PC-9 (cell line): ENCODE measurements at regions not wholly inside any gene's neighbourhood (a gene's known extent, or its start where the extent isn't known, plus 50 kb on each side); places are given as distances from the start of the nearest gene placed in this dataset.

Source experiments
- BruUV-seq: library from RNA; stranded (reverse); fragments of 400-500 nt; replicated peaks from 2 replicates; lab custom pipeline; 2021; lab: Mats Ljungman, UMichigan
- CTCF ChIA-PET: fragments of 300-600 bp; sonication (Branson Sonifier 250); formaldehyde crosslinking; loops from one replicate; lab custom pipeline; 2022; ENCODE audit warnings: antibody characterized with exemption; lab: Charles Lee
- POLR2A ChIA-PET: fragments of 300-600 bp; sonication (Branson Sonifier 250); formaldehyde crosslinking; loops from one replicate; lab custom pipeline; 2022; ENCODE audit warnings: antibody characterized with exemption; ENCODE audit not compliant: unreplicated experiment; lab: Charles Lee
- DNase-seq, 2 experiments: peaks; one replicate each; pipeline versions ENCODE4 v3.0.0 to v3.0.0-alpha.2; 2015 to 2022; ENCODE audit warnings: mixed read lengths in 1 of 2
- H2AFZ ChIP-seq: fragments of 200-600 bp; sonication (generic); 2 replicates; pipeline ENCODE4 v1.8.1; 2017; ENCODE audit warnings: antibody characterized with exemption
- H3F3A ChIP-seq: fragments of 200-600 bp; sonication (generic); 2 replicates; pipeline ENCODE4 v1.8.1; 2017; ENCODE audit warnings: antibody characterized with exemption, mild to moderate bottlenecking, low read depth; ENCODE audit not compliant: insufficient read depth
- H3K27ac ChIP-seq: fragments of 200-600 bp; sonication (generic); 2 replicates; pipeline ENCODE4 v1.6.1; 2016; ENCODE audit warnings: mixed run types
- H3K27me3 ChIP-seq: fragments of 200-600 bp; sonication (generic); 2 replicates; pipeline ENCODE4 v1.6.1; 2016; ENCODE audit warnings: low read depth, mixed run types; ENCODE audit not compliant: insufficient read depth
- H3K36me3 ChIP-seq: fragments of 200-600 bp; sonication (generic); 2 replicates; pipeline ENCODE4 v1.6.1; 2016; ENCODE audit warnings: low read depth, mixed run types
- H3K4me1 ChIP-seq: fragments of 200-600 bp; sonication (generic); replicated peaks from 2 replicates; pipeline ENCODE4 v1.6.1; 2016; ENCODE audit warnings: mixed run types; ENCODE audit not compliant: insufficient read depth
- H3K4me2 ChIP-seq: fragments of 200-600 bp; sonication (generic); 2 replicates; pipeline ENCODE4 v1.6.1; 2017; ENCODE audit warnings: mixed run types
- H3K4me3 ChIP-seq: fragments of 200-600 bp; sonication (generic); 2 replicates; pipeline ENCODE4 v1.6.1; 2016; ENCODE audit warnings: mixed run types
- H3K79me2 ChIP-seq: fragments of 200-600 bp; sonication (generic); 2 replicates; pipeline ENCODE4 v1.6.1; 2017; ENCODE audit warnings: low read depth, mixed run types
- H3K9me2 ChIP-seq: fragments of 200-600 bp; sonication (generic); 2 replicates; pipeline ENCODE4 v1.8.1; 2017; ENCODE audit warnings: mild to moderate bottlenecking; ENCODE audit not compliant: insufficient read depth
- H3K9me3 ChIP-seq: fragments of 200-600 bp; sonication (generic); 2 replicates; pipeline ENCODE4 v1.8.1; 2016; ENCODE audit warnings: low read depth; ENCODE audit not compliant: insufficient read depth
- H4K20me1 ChIP-seq: fragments of 200-600 bp; sonication (generic); 2 replicates; pipeline ENCODE4 v1.8.1; 2017; ENCODE audit not compliant: insufficient read depth
- EZH2 ChIP-seq: fragments of 200-600 bp; sonication (generic); IDR thresholded peaks from 2 replicates; pipeline ENCODE4 v1.8.0; 2017; ENCODE audit warnings: antibody characterized with exemption, low read depth
- intact Hi-C: fragments of 100-400 bp; cut with micrococcal nuclease; formaldehyde crosslinking; loops from one replicate; pipeline ENCODE4 v1.10.0; 2022; ENCODE audit not compliant: unreplicated experiment
- TF ChIP-seq, protein P1 (sequence below): fragments of 200-600 bp; sonication (generic); conservative IDR thresholded peaks from 2 replicates; pipeline ENCODE4 v1.6.1; 2017; ENCODE audit warnings: mixed run types, antibody characterized with exemption, mild to moderate bottlenecking, moderate library complexity

DNA sequence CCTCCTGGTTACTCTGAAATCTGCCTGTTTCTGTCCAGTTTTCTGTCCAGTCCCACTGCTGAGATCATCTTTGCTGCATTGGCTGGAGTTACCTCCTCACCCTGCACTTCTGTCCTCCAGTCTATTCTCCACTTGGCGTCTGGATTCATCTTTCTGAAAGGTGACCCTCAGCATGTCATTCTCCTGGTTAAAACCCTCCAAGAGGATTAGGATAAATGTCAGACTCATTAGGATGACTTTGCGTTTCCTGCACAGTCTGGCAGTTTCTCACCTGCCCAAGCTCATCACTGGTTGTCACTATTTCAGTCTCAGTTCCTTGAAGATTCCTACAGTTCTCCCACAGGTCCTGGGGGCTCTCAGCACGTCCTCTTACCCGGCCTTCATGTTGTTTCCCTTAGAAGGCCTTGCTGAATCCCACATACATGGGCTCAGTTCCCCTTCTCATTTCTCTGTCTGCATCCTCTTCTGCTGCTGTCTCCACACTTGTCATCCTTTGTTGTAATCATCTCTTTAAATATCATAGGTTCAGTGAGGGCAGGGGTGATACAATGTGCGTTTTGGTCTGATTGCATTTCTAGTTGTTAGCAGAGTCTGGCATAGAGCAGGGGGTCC is 374.8 kb downstream of the QKI start:
- intact Hi-C loops, result no loop called here
- H3K79me2 ChIP-seq, result no peaks in the 10 kb centered on the region
- H3K4me2 ChIP-seq, result no peak overlapping the region
- no peaks in the 10 kb centered on the region for H3K9me3 ChIP-seq
- ChIA-PET CTCF (no interaction called here), POLR2A (no interaction called here)
- no peaks in the 10 kb centered on the region for H4K20me1 ChIP-seq
- no peak overlapping the region for H2AFZ ChIP-seq
- no peaks in the 10 kb centered on the region for H3K9me2 ChIP-seq
- H3K27me3 ChIP-seq, result peaks cover 36% of the 10 kb centered on the region
- H3K27ac ChIP-seq, result no peak overlapping the region
- no peaks in the 10 kb centered on the region for H3K36me3 ChIP-seq
- TF ChIP-seq, protein P1, sequence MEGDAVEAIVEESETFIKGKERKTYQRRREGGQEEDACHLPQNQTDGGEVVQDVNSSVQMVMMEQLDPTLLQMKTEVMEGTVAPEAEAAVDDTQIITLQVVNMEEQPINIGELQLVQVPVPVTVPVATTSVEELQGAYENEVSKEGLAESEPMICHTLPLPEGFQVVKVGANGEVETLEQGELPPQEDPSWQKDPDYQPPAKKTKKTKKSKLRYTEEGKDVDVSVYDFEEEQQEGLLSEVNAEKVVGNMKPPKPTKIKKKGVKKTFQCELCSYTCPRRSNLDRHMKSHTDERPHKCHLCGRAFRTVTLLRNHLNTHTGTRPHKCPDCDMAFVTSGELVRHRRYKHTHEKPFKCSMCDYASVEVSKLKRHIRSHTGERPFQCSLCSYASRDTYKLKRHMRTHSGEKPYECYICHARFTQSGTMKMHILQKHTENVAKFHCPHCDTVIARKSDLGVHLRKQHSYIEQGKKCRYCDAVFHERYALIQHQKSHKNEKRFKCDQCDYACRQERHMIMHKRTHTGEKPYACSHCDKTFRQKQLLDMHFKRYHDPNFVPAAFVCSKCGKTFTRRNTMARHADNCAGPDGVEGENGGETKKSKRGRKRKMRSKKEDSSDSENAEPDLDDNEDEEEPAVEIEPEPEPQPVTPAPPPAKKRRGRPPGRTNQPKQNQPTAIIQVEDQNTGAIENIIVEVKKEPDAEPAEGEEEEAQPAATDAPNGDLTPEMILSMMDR, result no peak
- TF ChIP-seq EZH2, result no peak
- no peaks in the 10 kb centered on the region for H3F3A ChIP-seq
- no TSS peak for BruUV-seq
- no peak for DNase-seq
- no peak overlapping the region for H3K4me3 ChIP-seq
- H3K4me1 ChIP-seq, result no peaks in the 10 kb centered on the region

DNA sequence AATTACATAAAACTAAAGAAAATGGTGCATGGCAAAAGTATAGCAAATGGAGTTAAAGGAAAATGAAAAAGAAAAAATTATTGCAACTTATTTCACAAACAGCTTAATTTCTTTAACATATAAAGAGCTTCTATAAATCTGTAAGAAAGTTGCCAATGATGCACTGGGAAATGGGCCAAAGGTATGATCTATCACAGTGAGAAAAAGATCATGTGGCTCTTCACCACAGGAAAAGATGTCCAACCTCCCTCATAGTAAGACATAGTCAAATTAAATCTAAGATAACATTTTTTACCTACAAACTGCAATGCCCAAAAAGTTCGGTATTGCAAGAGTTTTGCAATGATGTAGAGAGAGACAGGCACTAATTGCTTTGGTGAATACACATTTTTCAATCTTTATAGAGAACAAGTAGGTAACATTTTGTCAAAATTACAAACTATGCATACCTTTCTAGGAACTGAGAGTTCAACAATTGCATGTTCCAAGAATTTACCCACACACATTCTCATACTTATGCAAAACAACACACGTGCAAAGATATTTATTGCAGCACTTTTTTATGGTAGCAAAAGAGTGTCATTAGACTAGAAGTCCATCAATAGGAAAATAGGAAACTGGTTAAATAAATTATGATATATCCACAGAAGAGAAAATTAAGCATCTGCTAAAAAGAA is 372.6 kb downstream of the QKI start:
- intact Hi-C loops, result no loop called here
- H3K9me3 ChIP-seq, result no peaks in the 10 kb centered on the region
- no peak overlapping the region for H3K27ac ChIP-seq
- TF ChIP-seq EZH2, result no peak
- TF ChIP-seq, protein P1, result no peak
- peaks cover 24% of the 10 kb centered on the region for H3K27me3 ChIP-seq
- ChIA-PET CTCF (no interaction called here), POLR2A (no interaction called here)
- no peak overlapping the region for H3K4me3 ChIP-seq
- DNase-seq, result no peak
- H3K9me2 ChIP-seq, result no peaks in the 10 kb centered on the region
- H2AFZ ChIP-seq, result no peak overlapping the region
- no peaks in the 10 kb centered on the region for H3K36me3 ChIP-seq
- H3K79me2 ChIP-seq, result no peaks in the 10 kb centered on the region
- BruUV-seq, result no TSS peak
- no peaks in the 10 kb centered on the region for H4K20me1 ChIP-seq
- no peaks in the 10 kb centered on the region for H3F3A ChIP-seq
- no peaks in the 10 kb centered on the region for H3K4me1 ChIP-seq
- H3K4me2 ChIP-seq, result no peak overlapping the region

DNA sequence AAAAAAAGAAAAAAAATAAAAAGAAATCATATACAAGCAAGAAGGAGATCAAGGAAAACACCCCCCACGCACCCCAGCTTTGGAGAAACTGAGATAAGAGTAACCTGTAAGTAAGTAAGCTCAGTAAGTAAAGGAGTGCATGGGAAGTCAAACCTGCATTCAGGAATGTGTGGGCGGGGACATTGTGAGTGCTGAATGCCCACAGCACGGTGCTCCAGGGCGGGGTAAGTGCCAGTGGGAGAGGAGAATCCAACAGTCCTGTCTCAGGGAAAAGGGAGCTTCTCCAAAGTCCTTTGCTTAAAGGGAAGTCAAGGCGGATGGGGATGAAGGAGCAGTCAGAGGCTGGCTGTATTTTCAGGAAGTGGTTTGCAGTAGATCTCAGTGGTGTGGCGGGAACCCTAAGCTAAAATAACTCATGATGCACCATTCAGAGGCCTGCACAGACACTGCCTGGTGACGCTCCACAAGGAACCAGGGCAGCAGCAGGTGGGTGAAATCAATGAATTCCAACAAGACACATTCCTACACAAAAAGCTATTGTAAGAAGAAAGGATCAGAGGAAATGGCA is 368.0 kb downstream of the QKI start:
- no peaks in the 10 kb centered on the region for H3K9me2 ChIP-seq
- no peaks in the 10 kb centered on the region for H4K20me1 ChIP-seq
- BruUV-seq, result no TSS peak
- H3K36me3 ChIP-seq, result no peaks in the 10 kb centered on the region
- H2AFZ ChIP-seq, result no peak overlapping the region
- no peak overlapping the region for H3K4me2 ChIP-seq
- no peak overlapping the region for H3K27ac ChIP-seq
- no peak for DNase-seq
- H3K79me2 ChIP-seq, result no peaks in the 10 kb centered on the region
- CTCF ChIA-PET, result no interaction called here
- H3F3A ChIP-seq, result no peaks in the 10 kb centered on the region
- TF ChIP-seq, protein P1, result no peak
- TF ChIP-seq EZH2, result no peak
- POLR2A ChIA-PET, result interaction anchor here (0.6 kb wide), 1 partner anchor 873 kb away, joined by 6 read pairs; no protein-coding TSS in a partner anchor
- intact Hi-C loops, result no loop called here
- no peaks in the 10 kb centered on the region for H3K4me1 ChIP-seq
- peaks cover 21% of the 10 kb centered on the region for H3K27me3 ChIP-seq
- H3K9me3 ChIP-seq, result no peaks in the 10 kb centered on the region
- H3K4me3 ChIP-seq, result no peak overlapping the region
